ENCODE measurements at regions not wholly inside any gene's neighbourhood (a gene's known extent, or its start where the extent isn't known, plus 50 kb on each side); places are given as distances from the start of the nearest gene placed in this dataset.

- ChIA-PET POLR2A (no interaction called here), CTCF (no interaction called here)
- Histone ChIP-seq H3K27me3 (replicated peaks in 2 of 5; ENCODE audit: control insufficient read depth in 4 of 5, insufficient read depth in 5 of 5, low read length in 4 of 5) (no peaks in the 10 kb centered on the region), H3K4me1 (ENCODE audit: control extremely low read depth in 1 of 4, control insufficient read depth in 4 of 4, insufficient read depth in 4 of 4, low read length in 3 of 4) (no peaks in the 10 kb centered on the region), H3K9me3 (ENCODE audit: control extremely low read depth in 1 of 5, control insufficient read depth in 4 of 5, insufficient read depth in 2 of 5, low read depth in 1 of 5, low read length in 4 of 5) (no peaks in the 10 kb centered on the region), H3K36me3 (ENCODE audit: control insufficient read depth in 4 of 4, insufficient read depth in 4 of 4, low read length in 3 of 4) (no peaks in the 10 kb centered on the region), H3K4me3 (ENCODE audit: control insufficient read depth in 1 of 7, extremely low read depth in 1 of 7, insufficient read depth in 4 of 7, low read depth in 2 of 7, low read length in 6 of 7) (no peak overlapping the region), H3K27ac (ENCODE audit: insufficient read depth in 1 of 2, low read depth in 1 of 2, low read length in 2 of 2, poor library complexity in 1 of 2, severe bottlenecking in 2 of 2) (no peak overlapping the region)
- DNase-seq, result no peak
- WGBS (ENCODE audit: insufficient coverage), result no CpG with 5 or more reads among the region's 2 CpGs
Measured at GRCh38 chr9:2913026-2913425, 69.1 kb upstream of the PUM3 start.

GRCh38 chr9:2907411-2907810 lies 63.5 kb upstream of the PUM3 start:
- no peak overlapping the region for H3K27ac ChIP-seq (ENCODE audit: insufficient read depth in 1 of 2, low read depth in 1 of 2, low read length in 2 of 2, poor library complexity in 1 of 2, severe bottlenecking in 2 of 2)
- no peaks in the 10 kb centered on the region for H3K36me3 ChIP-seq (ENCODE audit: control insufficient read depth in 4 of 4, insufficient read depth in 4 of 4, low read length in 3 of 4)
- H3K4me3 ChIP-seq (ENCODE audit: control insufficient read depth in 1 of 7, extremely low read depth in 1 of 7, insufficient read depth in 4 of 7, low read depth in 2 of 7, low read length in 6 of 7), result no peak overlapping the region
- no peak for DNase-seq
- H3K4me1 ChIP-seq (ENCODE audit: control extremely low read depth in 1 of 4, control insufficient read depth in 4 of 4, insufficient read depth in 4 of 4, low read length in 3 of 4), result no peaks in the 10 kb centered on the region
- H3K27me3 ChIP-seq (replicated peaks in 2 of 5; ENCODE audit: control insufficient read depth in 4 of 5, insufficient read depth in 5 of 5, low read length in 4 of 5), result peaks cover 0 to 2% (median 0%) of the 10 kb centered on the region in 5 experiments
- H3K9me3 ChIP-seq (ENCODE audit: control extremely low read depth in 1 of 5, control insufficient read depth in 4 of 5, insufficient read depth in 2 of 5, low read depth in 1 of 5, low read length in 4 of 5), result no peaks in the 10 kb centered on the region
- WGBS (ENCODE audit: insufficient coverage), result no CpG with 5 or more reads among the region's 1 CpG
- CTCF ChIA-PET, result no interaction called here
- POLR2A ChIA-PET, result no interaction called here

GRCh38 chr9:2904242-2904930 lies 60.5 kb upstream of the PUM3 start:
- Histone ChIP-seq H3K27ac (ENCODE audit: insufficient read depth in 1 of 2, low read depth in 1 of 2, low read length in 2 of 2, poor library complexity in 1 of 2, severe bottlenecking in 2 of 2) (no peak overlapping the region), H3K27me3 (replicated peaks in 2 of 5; ENCODE audit: control insufficient read depth in 4 of 5, insufficient read depth in 5 of 5, low read length in 4 of 5) (peaks cover 0 to 2% (median 0%) of the 10 kb centered on the region in 5 experiments), H3K36me3 (ENCODE audit: control insufficient read depth in 4 of 4, insufficient read depth in 4 of 4, low read length in 3 of 4) (no peaks in the 10 kb centered on the region), H3K4me3 (ENCODE audit: control insufficient read depth in 1 of 7, extremely low read depth in 1 of 7, insufficient read depth in 4 of 7, low read depth in 2 of 7, low read length in 6 of 7) (no peak overlapping the region), H3K4me1 (ENCODE audit: control extremely low read depth in 1 of 4, control insufficient read depth in 4 of 4, insufficient read depth in 4 of 4, low read length in 3 of 4) (no peaks in the 10 kb centered on the region), H3K9me3 (ENCODE audit: control extremely low read depth in 1 of 5, control insufficient read depth in 4 of 5, insufficient read depth in 2 of 5, low read depth in 1 of 5, low read length in 4 of 5) (peaks cover 0 to 6% (median 0%) of the 10 kb centered on the region in 5 experiments)
- no peak for DNase-seq
- 88% methylated on average over 1 of the region's 2 CpGs for WGBS (ENCODE audit: insufficient coverage)
- ChIA-PET POLR2A (no interaction called here), CTCF (no interaction called here)

All from common myeloid progenitor, CD34-positive (primary cell).